WERI-Rb-1 (cell line): ENCODE measurements at regions not wholly inside any gene's neighbourhood (a gene's known extent, or its start where the extent isn't known, plus 50 kb on each side); places are given as distances from the start of the nearest gene placed in this dataset.

ENCODE experiments used
- DNase-seq: peaks from one replicate; pipeline ENCODE4 v3.0.0-alpha.2; 2020
- H3K27ac ChIP-seq: fragments of 250-450 bp; sonication (Bioruptor Pico); 2 replicates; pipeline ENCODE4 v1.5.1; 2020; ENCODE audit warnings: mild to moderate bottlenecking, moderate library complexity
- H3K27me3 ChIP-seq: fragments of 250-450 bp; sonication (Bioruptor Pico); 2 replicates; pipeline ENCODE4 v1.5.1; 2021; ENCODE audit warnings: mild to moderate bottlenecking, low read depth, moderate library complexity; ENCODE audit not compliant: insufficient read depth, severe bottlenecking
- H3K36me3 ChIP-seq: fragments of 250-450 bp; sonication (Bioruptor Pico); 2 replicates; pipeline ENCODE4 v1.5.1; 2020; ENCODE audit warnings: mild to moderate bottlenecking, moderate library complexity
- H3K4me3 ChIP-seq: 2 replicates; pipeline ENCODE4 v1.5.1; 2011; ENCODE audit warnings: low read depth, mild to moderate bottlenecking, control low read depth, low read length
- H3K9me3 ChIP-seq: fragments of 250-450 bp; sonication (Bioruptor Pico); 2 replicates; pipeline ENCODE4 v1.5.1; 2021; ENCODE audit warnings: mild to moderate bottlenecking, moderate library complexity; ENCODE audit not compliant: severe bottlenecking
- TF ChIP-seq, protein P1 (sequence below): IDR thresholded peaks from 2 replicates; pipeline ENCODE4 v1.5.1; 2011; ENCODE audit warnings: low read depth, mild to moderate bottlenecking, control low read depth, inconsistent platforms, low read length

DNA sequence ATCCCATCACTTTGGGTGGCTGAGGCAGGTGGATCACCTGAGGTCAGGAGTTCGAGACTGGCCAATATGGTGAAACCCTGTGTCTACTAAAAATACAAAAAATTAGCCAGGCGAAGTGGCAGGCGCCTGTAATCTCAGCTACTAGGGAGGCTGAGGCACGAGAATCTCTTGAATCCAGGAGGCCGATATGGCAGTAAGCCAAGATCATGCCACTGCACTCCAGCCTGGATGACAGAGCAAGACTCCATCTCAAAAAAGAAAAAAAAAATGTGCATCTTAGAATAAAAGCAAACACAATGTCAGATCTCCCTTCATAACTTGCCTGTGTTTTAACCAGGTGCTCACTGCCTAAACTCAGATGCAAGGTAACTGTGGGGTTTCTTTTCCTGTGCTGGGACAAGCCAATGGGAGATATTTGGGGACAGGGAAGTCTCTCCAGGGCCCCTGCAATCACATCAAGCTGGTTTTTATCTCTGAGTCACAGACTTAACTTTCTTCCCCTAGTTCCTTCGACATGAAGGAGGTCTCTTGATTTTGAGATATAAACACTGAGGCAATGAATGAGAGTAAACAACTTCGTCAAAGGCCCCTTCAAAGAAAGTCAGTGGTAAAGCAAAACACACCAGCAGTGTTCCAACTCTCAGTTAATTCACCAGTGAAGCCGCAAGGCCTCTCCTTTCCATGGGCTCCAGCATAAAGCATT, 99.1 kb downstream of the SNX18 start:
- TF ChIP-seq, protein P1, sequence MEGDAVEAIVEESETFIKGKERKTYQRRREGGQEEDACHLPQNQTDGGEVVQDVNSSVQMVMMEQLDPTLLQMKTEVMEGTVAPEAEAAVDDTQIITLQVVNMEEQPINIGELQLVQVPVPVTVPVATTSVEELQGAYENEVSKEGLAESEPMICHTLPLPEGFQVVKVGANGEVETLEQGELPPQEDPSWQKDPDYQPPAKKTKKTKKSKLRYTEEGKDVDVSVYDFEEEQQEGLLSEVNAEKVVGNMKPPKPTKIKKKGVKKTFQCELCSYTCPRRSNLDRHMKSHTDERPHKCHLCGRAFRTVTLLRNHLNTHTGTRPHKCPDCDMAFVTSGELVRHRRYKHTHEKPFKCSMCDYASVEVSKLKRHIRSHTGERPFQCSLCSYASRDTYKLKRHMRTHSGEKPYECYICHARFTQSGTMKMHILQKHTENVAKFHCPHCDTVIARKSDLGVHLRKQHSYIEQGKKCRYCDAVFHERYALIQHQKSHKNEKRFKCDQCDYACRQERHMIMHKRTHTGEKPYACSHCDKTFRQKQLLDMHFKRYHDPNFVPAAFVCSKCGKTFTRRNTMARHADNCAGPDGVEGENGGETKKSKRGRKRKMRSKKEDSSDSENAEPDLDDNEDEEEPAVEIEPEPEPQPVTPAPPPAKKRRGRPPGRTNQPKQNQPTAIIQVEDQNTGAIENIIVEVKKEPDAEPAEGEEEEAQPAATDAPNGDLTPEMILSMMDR = no peak
- H3K9me3 ChIP-seq = no peaks in the 10 kb centered on the region
- H3K27me3 ChIP-seq = no peaks in the 10 kb centered on the region
- H3K27ac ChIP-seq = no peak overlapping the region
- H3K36me3 ChIP-seq = no peaks in the 10 kb centered on the region
- no peak for DNase-seq
- H3K4me3 ChIP-seq = no peak overlapping the region

GRCh38 chr5:54616031-54616430, 98.5 kb downstream of the SNX18 start:
- TF ChIP-seq, protein P1 = no peak
- no peaks in the 10 kb centered on the region for H3K9me3 ChIP-seq
- H3K36me3 ChIP-seq = no peaks in the 10 kb centered on the region
- no peak overlapping the region for H3K4me3 ChIP-seq
- no peak overlapping the region for H3K27ac ChIP-seq
- DNase-seq = no peak
- H3K27me3 ChIP-seq = no peaks in the 10 kb centered on the region

- no peak overlapping the region for H3K4me3 ChIP-seq
- DNase-seq = no peak
- no peaks in the 10 kb centered on the region for H3K9me3 ChIP-seq
- H3K27me3 ChIP-seq = no peaks in the 10 kb centered on the region
- TF ChIP-seq, protein P1 = no peak
- no peak overlapping the region for H3K27ac ChIP-seq
- H3K36me3 ChIP-seq = no peaks in the 10 kb centered on the region
Measured at GRCh38 chr5:54615381-54615780, 97.8 kb downstream of the SNX18 start.

GRCh38 chr5:54612711-54613110, 95.2 kb downstream of the SNX18 start:
- no peak for DNase-seq
- Histone ChIP-seq H3K4me3 (no peak overlapping the region), H3K27me3 (no peaks in the 10 kb centered on the region), H3K36me3 (no peaks in the 10 kb centered on the region), H3K9me3 (peaks cover 2% of the 10 kb centered on the region), H3K27ac (no peak overlapping the region)
- TF ChIP-seq, protein P1 = no peak

- no peaks in the 10 kb centered on the region for H3K36me3 ChIP-seq
- TF ChIP-seq, protein P1 = no peak
- H3K27me3 ChIP-seq = no peaks in the 10 kb centered on the region
- H3K9me3 ChIP-seq = peaks cover 2% of the 10 kb centered on the region
- H3K27ac ChIP-seq = no peak overlapping the region
- no peak overlapping the region for H3K4me3 ChIP-seq
- DNase-seq = no peak
Measured at GRCh38 chr5:54611290-54611951, 93.9 kb downstream of the SNX18 start.
